ENCODE measurements at regions not wholly inside any gene's neighbourhood (a gene's known extent, or its start where the extent isn't known, plus 50 kb on each side); places are given as distances from the start of the nearest gene placed in this dataset.
"Not testable (repeated sequence)": the region's sequence is repeated elsewhere in the genome, so short reads cannot be mapped to it uniquely, and the experiment has no call there.

DNA sequence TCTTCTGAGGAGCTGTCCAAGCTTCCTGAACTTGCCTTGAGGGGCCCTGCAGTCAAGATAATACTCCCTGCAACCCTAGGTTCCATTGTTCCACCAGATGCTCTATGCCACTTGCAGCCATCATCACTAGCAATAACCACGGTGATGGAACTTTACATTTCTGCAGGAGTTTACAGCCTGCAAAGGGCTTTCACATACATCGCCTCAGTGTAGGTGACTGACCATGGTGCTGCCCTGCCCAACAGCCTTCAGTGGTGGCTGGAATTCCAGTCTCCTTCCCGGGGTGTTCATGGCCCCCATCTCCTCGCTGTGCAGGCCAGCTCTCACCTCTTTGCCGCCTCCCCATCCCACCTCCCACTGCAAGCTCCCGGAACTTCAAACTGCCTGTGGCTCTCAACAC, 225.5 kb upstream of the ECI2 start:
- Histone ChIP-seq H3K36me3 (ENCODE audit: control insufficient read depth, insufficient read depth, low read length) (no peaks in the 10 kb centered on the region), H3K4me3 (ENCODE audit: low read depth, low read length) (no peak overlapping the region), H3K27me3 (ENCODE audit: control insufficient read depth, insufficient read depth, low read length) (no peaks in the 10 kb centered on the region)
- FAIRE-seq (no peak), DNase-seq (ENCODE audit: low read depth) (no peak)
- no peak for TF ChIP-seq CTCF (IDR thresholded peaks at IDR 0.05; ENCODE audit: insufficient read depth, low read length, severe bottlenecking)

GRCh38 chr6:4359108-4359730, 223.8 kb upstream of the ECI2 start:
- DNase-seq (ENCODE audit: low read depth), result no peak
- no peak for TF ChIP-seq CTCF (IDR thresholded peaks at IDR 0.05; ENCODE audit: insufficient read depth, low read length, severe bottlenecking)
- Histone ChIP-seq H3K36me3 (ENCODE audit: control insufficient read depth, insufficient read depth, low read length) (no peaks in the 10 kb centered on the region), H3K4me3 (ENCODE audit: low read depth, low read length) (no peak overlapping the region), H3K27me3 (ENCODE audit: control insufficient read depth, insufficient read depth, low read length) (no peaks in the 10 kb centered on the region)
- no peak for FAIRE-seq

GRCh38 chr6:4358414-4359107, 223.2 kb upstream of the ECI2 start:
- no peaks in the 10 kb centered on the region for H3K27me3 ChIP-seq (ENCODE audit: control insufficient read depth, insufficient read depth, low read length)
- H3K36me3 ChIP-seq (ENCODE audit: control insufficient read depth, insufficient read depth, low read length), result no peaks in the 10 kb centered on the region
- TF ChIP-seq CTCF (IDR thresholded peaks at IDR 0.05; ENCODE audit: insufficient read depth, low read length, severe bottlenecking), result no peak
- FAIRE-seq (peak; percentile 99), DNase-seq (ENCODE audit: low read depth) (peak; percentile 100)
- no peak overlapping the region for H3K4me3 ChIP-seq (ENCODE audit: low read depth, low read length)

DNA sequence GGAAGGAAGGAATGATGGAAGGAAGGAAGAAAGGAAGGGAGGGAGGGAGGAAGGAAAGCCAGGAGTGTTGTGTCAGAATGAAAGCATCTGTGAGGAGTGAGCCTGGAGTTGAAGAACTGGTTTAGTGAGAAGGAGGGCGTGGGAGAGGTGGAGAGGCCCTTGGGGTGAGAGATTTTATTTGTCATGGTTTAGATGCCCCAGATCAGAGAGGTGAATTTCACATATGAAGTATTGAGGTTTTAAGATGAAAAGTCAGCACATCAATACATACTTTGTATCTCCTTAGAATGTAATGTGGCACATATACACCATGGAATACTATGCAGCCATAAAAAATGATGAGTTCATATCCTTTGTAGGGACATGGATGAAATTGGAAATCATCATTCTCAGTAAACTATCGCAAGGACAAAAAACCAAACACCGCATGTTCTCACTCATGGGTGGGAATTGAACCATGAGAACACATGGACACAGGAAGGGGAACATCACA, 222.3 kb upstream of the ECI2 start:
- not testable (repeated sequence) for FAIRE-seq; H3K36me3 ChIP-seq (ENCODE audit: control insufficient read depth, insufficient read depth, low read length); H3K27me3 ChIP-seq (ENCODE audit: control insufficient read depth, insufficient read depth, low read length); H3K4me3 ChIP-seq (ENCODE audit: low read depth, low read length)
- peak; percentile 93 for DNase-seq (ENCODE audit: low read depth)

DNA sequence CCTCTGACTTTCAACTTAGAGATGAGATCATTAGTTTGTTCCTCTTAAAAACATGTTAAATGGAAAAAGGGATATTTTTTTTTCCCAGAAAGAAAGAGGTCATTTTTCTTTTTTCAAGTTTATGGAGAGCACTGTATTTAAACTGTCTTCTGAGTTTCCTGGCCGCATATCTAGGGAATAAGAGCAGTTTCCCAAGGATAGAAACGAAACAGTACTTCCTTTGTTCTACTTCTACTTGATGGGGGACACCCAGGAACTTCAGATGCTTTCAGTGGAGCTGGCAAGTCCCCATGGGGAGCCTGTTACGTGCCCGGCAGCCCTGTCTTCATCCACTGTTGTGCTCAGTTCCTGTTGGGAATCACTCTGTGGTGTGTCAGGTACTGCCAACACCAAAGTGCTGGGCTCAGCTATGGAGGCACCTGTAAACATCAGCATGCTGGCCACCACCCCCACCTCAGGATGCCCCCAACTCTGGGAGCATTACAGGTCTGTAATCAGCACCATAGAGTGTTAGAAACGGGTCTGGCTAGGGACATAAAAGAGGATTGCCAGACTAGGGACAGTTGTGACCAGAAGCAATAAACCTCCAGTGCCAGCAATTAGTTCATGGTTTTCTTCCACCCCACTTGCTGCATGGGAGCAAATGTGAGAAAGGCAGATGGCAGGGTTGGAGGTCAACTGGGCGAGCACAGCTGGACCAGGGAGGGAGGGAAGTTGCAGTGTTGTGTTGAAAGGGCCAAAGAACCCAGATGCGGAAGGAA, 221.7 kb upstream of the ECI2 start:
- no peak for DNase-seq (ENCODE audit: low read depth)
- H3K27me3 ChIP-seq (ENCODE audit: control insufficient read depth, insufficient read depth, low read length), result no peaks in the 10 kb centered on the region
- no peaks in the 10 kb centered on the region for H3K36me3 ChIP-seq (ENCODE audit: control insufficient read depth, insufficient read depth, low read length)
- no peak for FAIRE-seq
- H3K4me3 ChIP-seq (ENCODE audit: low read depth, low read length), result no peak overlapping the region
- no peak for TF ChIP-seq CTCF (IDR thresholded peaks at IDR 0.05; ENCODE audit: insufficient read depth, low read length, severe bottlenecking)

DNA sequence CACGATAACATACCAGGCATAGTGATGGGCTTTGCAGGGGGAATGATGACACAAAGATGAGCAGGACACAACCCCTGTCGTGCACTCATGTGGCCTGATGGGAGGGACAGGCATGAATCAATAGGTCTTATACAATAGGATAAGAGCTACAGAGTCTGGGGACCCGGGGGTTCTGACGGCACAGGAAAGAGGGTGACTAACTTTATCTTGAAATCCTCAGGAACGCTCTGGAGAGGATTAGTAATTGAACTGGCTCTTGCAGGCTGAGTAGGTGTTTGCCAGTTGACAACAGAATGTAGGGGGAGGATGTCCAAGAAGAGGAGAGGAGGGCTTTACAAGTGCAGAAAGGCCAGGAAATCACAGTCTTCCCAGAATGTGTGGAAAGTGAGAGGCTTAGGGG, 219.9 kb upstream of the ECI2 start:
- no peaks in the 10 kb centered on the region for H3K27me3 ChIP-seq (ENCODE audit: control insufficient read depth, insufficient read depth, low read length)
- no peak for TF ChIP-seq CTCF (IDR thresholded peaks at IDR 0.05; ENCODE audit: insufficient read depth, low read length, severe bottlenecking)
- H3K4me3 ChIP-seq (ENCODE audit: low read depth, low read length), result no peak overlapping the region
- DNase-seq (ENCODE audit: low read depth) (peak; percentile 88), FAIRE-seq (no peak)
- H3K36me3 ChIP-seq (ENCODE audit: control insufficient read depth, insufficient read depth, low read length), result no peaks in the 10 kb centered on the region

All from bronchial epithelial cell (primary cell).